ENCODE measurements at regions not wholly inside any gene's neighbourhood (a gene's known extent, or its start where the extent isn't known, plus 50 kb on each side); places are given as distances from the start of the nearest gene placed in this dataset.

- no peak overlapping the region for H3K4me2 ChIP-seq (ENCODE audit: insufficient read depth, low read length)
- H3K9me1 ChIP-seq (ENCODE audit: control insufficient read depth, insufficient read depth, low read length) = no peaks in the 10 kb centered on the region
- intact Hi-C loops (cut with micrococcal nuclease) = no loop called here
- ATAC-seq = no peak
- no peaks in the 10 kb centered on the region for H4K20me1 ChIP-seq (replicated peaks; ENCODE audit: control insufficient read depth, insufficient read depth, low read length)
- FAIRE-seq = no peak
- no peaks in the 10 kb centered on the region for H3K27me3 ChIP-seq (ENCODE audit: control insufficient read depth in 2 of 2, insufficient read depth in 2 of 2, low read length in 2 of 2)
- H3K4me1 ChIP-seq (replicated peaks in 1 of 2; ENCODE audit: control insufficient read depth in 2 of 2, insufficient read depth in 2 of 2, low read length in 2 of 2) = no peaks in the 10 kb centered on the region
- H3K9me3 ChIP-seq (replicated peaks; ENCODE audit: control insufficient read depth, insufficient read depth, low read depth, low read length) = no peaks in the 10 kb centered on the region
- H3K4me3 ChIP-seq = no peak overlapping the region
- H3K9ac ChIP-seq (ENCODE audit: insufficient read depth in 1 of 2, low read depth in 2 of 2, low read length in 2 of 2) = no peak overlapping the region
- WGBS (ENCODE audit: insufficient coverage, low coverage, missing lambda C conversion rate) = 0% methylated on average over 1 of the region's 1 CpG
- no peak for DNase-seq (ENCODE audit: extremely low read depth in 1 of 4, low spot score in 3 of 4)
- H3K36me3 ChIP-seq (ENCODE audit: control insufficient read depth, insufficient read depth, low read length) = no peaks in the 10 kb centered on the region
- H3K27ac ChIP-seq (ENCODE audit: extremely low read depth, low read depth, low read length) = no peak overlapping the region
- POLR2A ChIA-PET = no interaction called here
- no TSS peak for BruUV-seq (replicated peaks)
- CTCF ChIA-PET (ENCODE audit: low intra/inter-chr PET ratio) = no interaction called here
- no peak overlapping the region for H2AFZ ChIP-seq (ENCODE audit: low read depth, low read length)
- in situ Hi-C loops (cut with MboI) = no loop called here
- H3K79me2 ChIP-seq (ENCODE audit: control insufficient read depth, insufficient read depth, low read length) = no peaks in the 10 kb centered on the region
- no peak for TF ChIP-seq CREB3 (tag; conservative IDR thresholded peaks at IDR 0.05; ENCODE audit: low read depth)
- no peak for TF ChIP-seq BHLHE40 (IDR thresholded peaks at IDR 0.05; ENCODE audit: low read length)
- no peak for TF ChIP-seq SAFB (IDR thresholded peaks at IDR 0.05; ENCODE audit: borderline replicate concordance, low read depth, low read length)
- TF ChIP-seq HNRNPK (IDR thresholded peaks at IDR 0.05; ENCODE audit: low read depth, low read length, poor library complexity, severe bottlenecking) = peak; percentile 60
- TF ChIP-seq PCBP2 (IDR thresholded peaks at IDR 0.05; ENCODE audit: low read depth, low read length, poor library complexity, severe bottlenecking) = peak; percentile 30
- TF ChIP-seq CUX1 (CRISPR knock-in tag; IDR thresholded peaks at IDR 0.05) = no peak
- no peak for TF ChIP-seq ZNF444 (CRISPR knock-in tag; IDR thresholded peaks at IDR 0.05)
- TF ChIP-seq KLF16 (IDR thresholded peaks at IDR 0.05) = no peak
- TF ChIP-seq PPARD (CRISPR knock-in tag; IDR thresholded peaks at IDR 0.05) = no peak
- no peak for TF ChIP-seq POLR2A (conservative IDR thresholded peaks at IDR 0.05)
- no peak for TF ChIP-seq ZBTB5 (IDR thresholded peaks at IDR 0.05)
- TF ChIP-seq TCF7L2 (IDR thresholded peaks at IDR 0.05; ENCODE audit: low read depth, low read length) = no peak
- TF ChIP-seq ZBTB8A (IDR thresholded peaks at IDR 0.05; ENCODE audit: partially characterized antibody) = no peak
- no peak for TF ChIP-seq NCOA2 (IDR thresholded peaks at IDR 0.05; ENCODE audit: partially characterized antibody in 2 of 2)
Observed at GRCh38 chr9:103323699-103324098, 328.6 kb downstream of the CYLC2 start.
